HEK293T (cell line): ENCODE measurements at regions not wholly inside any gene's neighbourhood (a gene's known extent, or its start where the extent isn't known, plus 50 kb on each side); places are given as distances from the start of the nearest gene placed in this dataset.

Experiments used
- ARNT ChIP-seq: fragments of 450-650 bp; IDR thresholded peaks from 2 replicates; pipeline ENCODE4 v1.6.1; 2017; ENCODE audit warnings: mild to moderate bottlenecking
- BHLHE40 ChIP-seq: fragments of 450-650 bp; IDR thresholded peaks from 2 replicates; pipeline ENCODE4 v1.6.1; 2016; ENCODE audit warnings: mild to moderate bottlenecking, moderate library complexity, borderline replicate concordance
- ELF4 ChIP-seq: fragments of 450-650 bp; IDR thresholded peaks from 2 replicates; pipeline ENCODE4 v1.6.1; 2017; ENCODE audit warnings: antibody characterized with exemption
- FOXA1 ChIP-seq: fragments of 450-650 bp; IDR thresholded peaks from 2 replicates; pipeline ENCODE4 v1.6.1; 2016; ENCODE audit warnings: mild to moderate bottlenecking
- FOXK2 ChIP-seq: fragments of 450-650 bp; IDR thresholded peaks from 2 replicates; pipeline ENCODE4 v1.6.1; 2016; ENCODE audit warnings: mild to moderate bottlenecking
- FOXM1 ChIP-seq: fragments of 450-650 bp; IDR thresholded peaks from 2 replicates; pipeline ENCODE4 v1.6.1; 2017; ENCODE audit warnings: mild to moderate bottlenecking, borderline replicate concordance
- HDGF ChIP-seq: fragments of 450-650 bp; IDR thresholded peaks from 2 replicates; pipeline ENCODE4 v1.6.1; 2017; ENCODE audit warnings: antibody characterized with exemption, borderline replicate concordance
- L3MBTL2 ChIP-seq: fragments of 450-650 bp; conservative IDR thresholded peaks from 2 replicates; pipeline ENCODE4 v1.6.1; 2016; ENCODE audit warnings: mild to moderate bottlenecking
- LEF1 ChIP-seq: fragments of 450-650 bp; IDR thresholded peaks from 2 replicates; pipeline ENCODE4 v1.6.1; 2017; ENCODE audit warnings: mild to moderate bottlenecking, borderline replicate concordance
- NFRKB ChIP-seq: fragments of 450-650 bp; IDR thresholded peaks from 2 replicates; pipeline ENCODE4 v1.6.1; 2016; ENCODE audit warnings: mild to moderate bottlenecking, moderate library complexity
- SP1 ChIP-seq: fragments of 450-650 bp; IDR thresholded peaks from 2 replicates; pipeline ENCODE4 v1.6.1; 2017
- SUZ12 ChIP-seq: fragments of 450-650 bp; IDR thresholded peaks from 2 replicates; pipeline ENCODE4 v1.6.1; 2016; ENCODE audit warnings: mild to moderate bottlenecking
- TARDBP ChIP-seq: fragments of 450-650 bp; IDR thresholded peaks from 2 replicates; pipeline ENCODE4 v1.6.1; 2016
- ZNF384 ChIP-seq: fragments of 450-650 bp; IDR thresholded peaks from 2 replicates; pipeline ENCODE4 v1.6.1; 2016

DNA sequence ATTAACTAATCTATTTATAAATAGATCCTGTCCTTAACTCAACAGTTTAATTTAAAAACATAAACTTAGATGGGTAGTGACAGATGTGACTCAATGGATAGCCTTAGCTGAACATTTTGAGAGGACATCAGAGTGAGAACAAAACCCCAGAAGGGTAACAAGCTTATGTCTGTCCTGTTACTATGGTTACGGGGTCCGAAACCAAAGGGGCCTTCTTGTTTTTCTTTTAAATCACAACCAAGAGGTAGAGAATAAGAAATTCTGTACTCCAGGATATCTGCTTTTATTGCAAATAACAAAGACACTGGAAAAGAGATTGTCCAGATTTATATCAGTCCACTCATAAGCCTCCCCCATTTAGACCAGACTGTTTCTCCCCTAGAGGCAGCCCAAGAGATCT lies 612.1 kb downstream of the MTRR start:
- no peak for TF ChIP-seq FOXK2
- TF ChIP-seq FOXM1, result no peak
- no peak for TF ChIP-seq ZNF384
- no peak for TF ChIP-seq FOXA1
- TF ChIP-seq ELF4, result no peak
- TF ChIP-seq ARNT, result no peak
- no peak for TF ChIP-seq SUZ12
- TF ChIP-seq BHLHE40, result no peak
- TF ChIP-seq NFRKB, result no peak
- TF ChIP-seq HDGF, result no peak
- no peak for TF ChIP-seq L3MBTL2
- no peak for TF ChIP-seq SP1
- no peak for TF ChIP-seq TARDBP
- no peak for TF ChIP-seq LEF1
